HG03039 (cell line): ENCODE measurements at regions not wholly inside any gene's neighbourhood (a gene's known extent, or its start where the extent isn't known, plus 50 kb on each side); places are given as distances from the start of the nearest gene placed in this dataset.
"Not testable (repeated sequence)": the region's sequence is repeated elsewhere in the genome, so short reads cannot be mapped to it uniquely, and the experiment has no call there.

ENCODE experiments used
- ATAC-seq: cut with Tn5 transposase; IDR thresholded peaks from one replicate; pipeline ENCODE4 v1.9.1; 2021; ENCODE audit warnings: mild to moderate bottlenecking, moderate library complexity; ENCODE audit not compliant: unreplicated experiment

DNA sequence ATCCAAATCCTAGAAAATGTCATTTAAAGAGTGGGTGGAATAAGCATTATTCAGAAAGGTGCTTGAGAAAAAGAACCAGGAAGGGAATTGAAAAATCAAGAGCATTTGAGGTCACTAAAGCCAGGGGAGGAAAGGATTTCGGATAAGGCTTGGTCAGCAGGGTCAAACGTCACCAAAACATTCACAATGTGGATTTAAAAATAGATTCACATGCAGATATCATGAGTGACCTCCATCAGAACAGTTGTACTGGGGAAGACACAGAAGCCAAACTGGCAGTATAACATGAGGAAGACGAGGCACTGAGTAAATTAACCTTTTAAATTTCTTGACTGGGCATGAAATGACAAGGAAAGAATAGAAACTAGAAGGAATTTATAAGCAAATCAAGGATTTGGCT, 175.1 kb upstream of the CCDC196 start:
- no peak for ATAC-seq

DNA sequence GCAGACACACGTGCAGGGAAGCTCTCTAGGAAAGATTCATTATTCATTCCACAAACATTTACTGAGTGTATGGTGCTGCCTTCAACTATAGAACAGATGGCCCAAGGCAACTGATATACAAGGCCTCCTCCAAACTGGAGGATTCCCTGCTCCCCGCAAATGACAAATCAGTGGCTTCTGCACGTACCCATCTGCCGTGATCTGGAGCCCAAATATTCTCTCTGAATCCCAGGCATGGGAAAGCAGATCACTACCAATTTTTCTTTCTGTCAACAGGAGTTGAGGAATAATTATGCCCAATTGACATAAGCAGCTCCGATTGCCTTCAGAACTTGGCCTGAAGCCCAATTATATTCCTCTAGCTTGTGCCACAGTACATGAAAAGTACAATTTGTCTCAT, 174.2 kb upstream of the CCDC196 start:
- ATAC-seq, result no peak

DNA sequence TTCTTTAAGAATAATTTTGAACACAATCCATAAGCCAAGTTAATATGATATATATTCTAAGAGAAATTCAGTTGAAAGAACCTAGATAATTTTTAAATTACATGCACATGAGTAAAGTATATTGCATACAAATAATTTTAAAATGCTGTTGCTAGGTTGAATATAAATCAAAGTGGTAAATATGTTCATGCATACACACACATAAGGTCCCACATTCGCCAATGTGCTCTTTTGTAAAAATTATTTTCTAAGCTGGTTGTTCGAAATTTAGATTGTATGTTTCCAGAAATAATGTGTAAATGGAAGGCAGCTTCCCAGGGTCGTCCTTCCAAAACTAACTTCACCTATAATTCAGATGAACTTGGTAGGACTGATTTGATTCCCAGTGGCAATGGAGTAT, 173.7 kb upstream of the CCDC196 start:
- ATAC-seq, result no peak

DNA sequence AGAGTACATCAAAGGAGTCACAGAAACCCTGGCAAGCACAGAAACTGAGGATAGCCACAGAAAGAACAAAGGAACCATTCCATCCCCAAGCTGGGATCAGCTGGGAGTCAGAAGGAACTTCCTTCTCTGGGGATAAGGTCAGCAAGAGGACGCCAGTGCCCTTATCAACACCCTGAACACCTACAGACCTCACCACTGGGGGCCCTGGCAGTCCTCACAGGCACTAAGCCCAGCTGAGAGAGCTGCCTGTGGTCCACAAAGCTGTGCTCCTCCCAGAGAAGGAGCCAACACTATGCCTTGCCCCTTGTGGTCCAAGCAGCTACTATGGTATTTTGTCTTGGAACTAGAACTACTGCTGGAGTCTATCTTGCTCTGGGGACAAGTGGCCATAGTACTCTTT, 171.1 kb upstream of the CCDC196 start:
- no peak for ATAC-seq

DNA sequence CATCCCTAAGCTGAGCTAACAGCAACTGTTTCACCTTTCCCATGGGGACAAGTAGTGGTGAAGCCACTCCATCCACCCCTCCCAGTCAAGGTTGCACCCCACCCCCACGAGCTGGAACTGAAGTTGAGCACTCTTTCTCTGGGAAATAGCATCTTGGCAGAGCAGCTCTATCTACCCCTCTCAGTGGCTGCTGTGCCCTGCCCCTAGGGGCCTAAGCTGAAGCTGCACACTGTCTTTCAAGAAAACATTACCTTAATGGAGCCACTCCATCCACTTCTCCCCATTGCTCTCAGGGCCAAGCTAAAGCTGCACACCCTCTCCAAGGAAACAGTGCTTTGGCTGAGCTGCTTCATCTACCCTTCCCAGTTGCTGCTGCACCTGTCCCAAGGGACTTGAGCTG, 170.6 kb upstream of the CCDC196 start:
- ATAC-seq, result no peak

DNA sequence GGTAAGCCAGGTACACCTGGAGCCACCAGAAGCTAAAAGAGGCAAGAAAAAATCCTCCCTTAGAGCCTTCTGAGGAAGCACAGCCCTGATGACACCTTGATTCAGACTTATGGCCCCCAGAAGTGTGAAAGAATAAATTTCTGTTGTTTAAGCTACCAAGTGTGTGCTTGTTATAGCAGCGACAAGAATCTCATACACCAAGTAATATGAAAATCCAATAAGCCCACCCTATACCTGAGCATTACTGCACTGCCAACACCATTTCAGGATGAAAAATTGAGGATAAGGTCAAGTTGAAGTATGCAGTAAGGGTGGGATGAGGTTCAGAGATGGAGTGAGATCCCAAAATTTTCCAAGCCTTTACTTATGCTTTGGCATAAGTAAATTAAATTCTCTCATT, 163.6 kb upstream of the CCDC196 start:
- no peak for ATAC-seq

DNA sequence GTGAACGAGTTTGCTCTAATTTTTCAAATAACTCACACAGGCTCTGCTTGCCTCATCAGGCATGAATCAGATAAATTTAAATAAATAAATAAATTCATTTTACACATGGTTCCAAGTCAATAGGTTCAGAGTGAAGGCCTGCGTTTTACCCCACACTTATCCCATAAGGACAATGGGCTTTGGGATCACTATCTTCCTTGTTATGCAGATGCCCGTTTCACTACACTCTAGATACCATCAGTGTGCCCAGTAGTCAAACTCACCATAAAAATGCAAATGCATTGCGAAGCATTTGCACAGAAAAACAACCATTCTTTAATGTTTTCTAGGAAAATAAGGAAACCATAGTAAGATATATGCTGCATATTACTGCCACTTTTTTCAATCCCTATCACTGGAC, 155.9 kb upstream of the CCDC196 start:
- ATAC-seq, result no peak

DNA sequence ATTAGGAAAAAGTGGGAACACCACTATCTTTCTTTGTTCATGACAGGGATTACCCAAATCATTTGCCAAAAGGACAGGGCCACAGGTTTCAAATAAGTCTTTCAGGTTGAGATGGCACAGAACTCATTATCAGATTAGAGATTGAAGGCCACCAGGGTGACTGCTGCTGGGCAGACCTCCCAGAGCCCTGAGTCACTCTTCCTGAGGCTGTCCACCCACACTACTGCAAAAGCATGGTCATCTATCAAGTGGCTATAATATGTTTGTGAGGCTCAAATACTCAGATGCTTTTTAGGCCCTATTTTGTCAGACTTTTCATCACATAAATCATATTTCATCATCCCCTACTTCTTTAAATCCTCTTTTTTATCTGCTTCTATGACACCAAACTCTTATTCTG, 155.3 kb upstream of the CCDC196 start:
- no peak for ATAC-seq

DNA sequence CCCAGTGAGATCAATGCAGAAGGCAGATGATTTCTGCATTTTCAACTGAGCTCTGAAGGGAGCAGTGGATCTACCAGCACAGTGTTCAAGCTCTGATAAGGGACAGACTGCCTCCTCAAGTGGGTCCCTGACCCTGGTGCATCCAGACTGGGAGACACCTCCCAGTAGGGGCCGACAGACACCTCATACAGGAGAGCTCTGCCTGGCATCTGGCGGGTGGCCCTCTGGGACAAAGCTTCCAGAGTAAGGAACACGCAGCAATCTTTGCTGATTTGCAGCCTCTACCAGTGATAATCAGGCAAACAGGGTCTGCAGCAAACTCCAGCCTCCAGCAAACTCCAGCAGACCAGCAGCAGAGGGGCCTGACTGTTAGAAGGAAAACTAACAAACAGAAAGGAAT, 152.9 kb upstream of the CCDC196 start:
- ATAC-seq, result not testable (repeated sequence)

DNA sequence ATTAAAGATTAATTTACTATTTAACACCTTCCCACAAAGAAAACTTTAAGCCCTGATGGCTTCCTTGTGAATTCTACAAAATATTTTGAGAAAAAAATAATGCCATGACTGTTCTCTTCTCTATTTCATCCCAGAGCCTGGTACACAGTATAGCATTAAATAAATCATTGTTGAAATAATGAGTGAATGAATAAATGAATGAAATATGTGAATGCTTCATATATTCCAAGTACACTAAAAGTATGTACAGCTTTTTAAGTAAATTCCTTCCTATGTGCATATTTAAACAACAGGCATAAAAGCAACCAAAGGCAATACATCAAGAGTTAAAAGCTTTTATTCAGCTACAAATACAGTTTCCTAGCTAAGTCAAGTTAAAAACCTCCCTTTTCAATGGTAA, 144.9 kb upstream of the CCDC196 start:
- no peak for ATAC-seq

DNA sequence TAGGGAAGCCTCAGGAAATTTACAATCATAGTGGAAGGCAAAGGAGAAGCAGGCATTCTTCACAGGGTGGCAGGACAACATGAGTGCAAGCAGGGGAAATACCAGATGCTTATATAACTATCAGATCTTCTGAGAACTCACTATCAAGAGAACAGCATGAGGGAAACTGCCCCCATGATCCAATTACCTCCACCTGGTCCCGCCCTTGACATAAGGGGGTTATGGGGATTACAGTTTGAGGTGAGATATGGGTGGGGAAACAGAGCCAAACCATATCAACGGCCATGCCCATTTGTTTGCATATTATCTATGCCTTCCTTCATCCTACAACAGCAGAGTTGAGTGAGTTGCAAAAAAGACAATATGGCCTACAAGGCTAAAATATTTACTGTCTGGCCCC, 140.2 kb upstream of the CCDC196 start:
- no peak for ATAC-seq

DNA sequence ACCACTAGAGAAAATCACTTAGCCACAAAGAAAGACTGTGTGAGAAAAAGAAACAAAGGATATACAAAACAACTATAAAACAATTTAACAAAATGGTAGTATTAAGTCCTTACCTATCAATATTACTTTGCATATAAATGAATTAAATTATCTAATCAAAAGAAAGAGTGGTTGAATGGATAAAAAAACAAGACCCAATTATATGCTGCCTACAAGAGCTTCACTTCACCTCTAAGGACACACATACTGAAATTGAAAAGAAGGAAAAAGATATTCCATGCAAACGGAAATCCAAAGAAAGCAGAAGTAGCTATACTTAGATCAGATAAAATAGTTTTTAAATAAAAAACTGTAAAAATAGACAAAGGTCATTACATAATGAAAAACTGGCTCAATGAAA, 134.9 kb upstream of the CCDC196 start:
- no peak for ATAC-seq

DNA sequence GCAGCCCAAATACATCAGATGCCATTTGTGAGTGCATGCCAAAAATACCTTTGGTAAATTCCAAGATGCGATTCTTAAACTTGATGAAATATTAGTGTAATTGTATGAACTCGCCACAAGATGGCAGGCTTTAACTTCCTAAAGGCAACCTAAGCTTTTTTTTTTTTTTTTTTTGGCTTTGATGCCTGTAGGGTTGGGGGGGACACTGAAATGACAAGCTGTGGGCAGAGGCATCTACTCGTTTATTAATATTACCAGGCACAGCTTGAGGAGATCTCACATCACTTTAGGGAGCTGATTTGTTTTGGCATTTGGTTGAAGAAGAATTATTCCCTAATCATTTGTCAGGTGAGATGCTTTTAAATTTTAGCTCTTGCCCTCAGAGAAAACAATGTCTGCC, 126.7 kb upstream of the CCDC196 start:
- no peak for ATAC-seq

DNA sequence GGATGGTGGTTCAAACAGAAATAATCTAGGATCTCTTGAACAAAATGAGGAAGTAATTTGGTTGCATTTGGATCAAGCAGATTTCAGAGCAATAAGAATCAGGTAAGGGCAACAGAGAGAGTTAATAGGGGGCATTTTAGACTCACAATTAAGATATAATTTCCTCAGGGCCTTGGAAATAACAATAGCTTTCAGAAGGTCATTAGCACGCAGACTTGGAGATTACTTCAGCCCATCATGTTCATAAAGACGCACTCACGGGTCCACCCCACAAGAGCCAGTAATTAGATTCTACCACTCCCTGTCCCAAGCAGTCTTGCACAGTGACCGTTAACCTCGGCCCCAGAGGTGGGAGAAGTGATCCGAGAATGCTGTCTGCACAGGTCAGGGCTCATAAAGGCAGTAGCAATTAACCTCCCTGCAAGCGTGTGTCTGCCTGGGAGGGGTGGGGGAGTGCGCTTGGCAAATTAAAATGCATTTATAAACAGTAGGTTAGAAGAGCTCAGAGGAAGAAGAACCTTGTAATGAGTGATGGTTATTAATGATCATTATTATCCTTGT, 125.7 kb upstream of the CCDC196 start:
- no peak for ATAC-seq

DNA sequence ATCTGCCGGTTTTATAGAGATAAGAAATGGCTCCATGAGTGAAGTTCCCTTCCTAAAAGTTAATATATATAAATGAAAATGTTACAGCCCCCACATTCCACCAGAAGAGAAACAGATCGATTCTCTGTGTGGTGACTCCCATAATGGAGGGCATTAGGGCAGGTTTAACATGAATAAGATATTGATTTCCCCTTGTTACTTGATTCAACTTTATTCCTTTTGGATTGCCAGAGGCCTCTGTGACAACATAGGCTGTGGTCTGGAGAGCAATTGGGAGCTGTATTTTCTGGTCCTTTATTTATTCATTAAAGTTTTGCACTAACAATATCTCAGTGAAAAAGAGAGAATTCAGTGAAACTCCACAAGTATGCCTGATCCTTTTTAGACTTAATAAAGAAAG, 125.2 kb upstream of the CCDC196 start:
- no peak for ATAC-seq

DNA sequence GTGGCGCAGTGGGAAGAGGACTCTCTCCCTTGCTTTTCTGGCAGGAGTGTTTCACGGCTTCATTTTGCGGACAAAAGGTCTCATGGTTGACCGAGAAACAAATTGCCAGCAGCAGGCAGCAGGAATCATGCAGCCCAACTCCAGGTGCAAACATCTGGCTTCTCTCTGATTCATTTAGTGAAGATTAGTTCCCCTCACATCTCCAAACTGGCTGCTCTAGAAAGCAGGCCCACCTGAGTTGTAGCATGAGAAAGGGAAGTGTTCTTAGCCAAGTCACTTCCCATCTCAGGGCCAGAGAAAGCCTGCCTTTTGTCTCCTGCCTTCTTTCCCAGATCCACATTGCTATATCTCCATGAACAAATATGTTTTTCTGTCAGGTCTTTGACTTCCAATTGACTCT, 120.8 kb upstream of the CCDC196 start:
- no peak for ATAC-seq

DNA sequence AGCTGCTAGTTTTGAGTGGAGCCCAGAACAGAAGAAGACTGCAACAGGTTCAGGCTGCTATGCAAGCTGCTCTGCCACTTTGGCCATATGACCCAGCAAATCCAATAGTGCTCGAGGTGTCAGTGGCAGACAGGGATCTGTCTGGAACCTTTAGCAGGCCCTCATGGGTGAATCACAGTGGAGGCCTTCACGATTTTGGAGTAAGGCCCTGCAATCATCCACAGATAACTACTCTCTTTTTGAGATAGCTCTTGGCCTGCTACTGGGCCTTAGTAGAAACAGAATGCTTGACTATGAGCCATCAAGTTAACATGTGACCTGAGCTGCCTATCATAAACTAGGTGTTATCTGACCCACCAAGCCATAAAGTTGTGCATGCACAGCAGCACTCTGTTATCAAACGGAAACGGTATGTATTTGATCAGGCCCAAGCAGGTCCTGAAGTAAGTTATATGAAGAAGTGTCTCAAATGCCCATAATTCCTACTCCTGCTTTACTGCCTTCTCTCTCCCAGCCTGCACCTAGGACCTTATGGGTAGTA, 116.9 kb upstream of the CCDC196 start:
- no peak for ATAC-seq

DNA sequence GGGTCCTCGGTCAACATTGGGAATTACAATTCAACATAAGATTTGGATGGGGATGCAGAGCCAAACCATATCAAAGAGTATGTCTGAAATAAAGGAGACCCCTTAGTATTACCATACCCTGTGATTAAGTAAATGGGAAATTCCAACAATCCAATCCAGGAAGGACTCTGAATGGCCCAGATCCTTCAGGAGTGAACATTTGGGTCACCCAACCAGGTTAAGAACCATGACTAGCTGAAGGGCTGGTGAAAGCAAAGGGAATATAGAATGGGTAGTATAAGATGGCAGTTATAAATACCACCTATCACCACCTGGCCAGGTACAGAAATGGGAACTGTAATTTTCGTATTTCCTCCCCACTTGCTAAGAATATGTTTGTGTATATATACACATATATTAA, 114.4 kb upstream of the CCDC196 start:
- ATAC-seq, result no peak

DNA sequence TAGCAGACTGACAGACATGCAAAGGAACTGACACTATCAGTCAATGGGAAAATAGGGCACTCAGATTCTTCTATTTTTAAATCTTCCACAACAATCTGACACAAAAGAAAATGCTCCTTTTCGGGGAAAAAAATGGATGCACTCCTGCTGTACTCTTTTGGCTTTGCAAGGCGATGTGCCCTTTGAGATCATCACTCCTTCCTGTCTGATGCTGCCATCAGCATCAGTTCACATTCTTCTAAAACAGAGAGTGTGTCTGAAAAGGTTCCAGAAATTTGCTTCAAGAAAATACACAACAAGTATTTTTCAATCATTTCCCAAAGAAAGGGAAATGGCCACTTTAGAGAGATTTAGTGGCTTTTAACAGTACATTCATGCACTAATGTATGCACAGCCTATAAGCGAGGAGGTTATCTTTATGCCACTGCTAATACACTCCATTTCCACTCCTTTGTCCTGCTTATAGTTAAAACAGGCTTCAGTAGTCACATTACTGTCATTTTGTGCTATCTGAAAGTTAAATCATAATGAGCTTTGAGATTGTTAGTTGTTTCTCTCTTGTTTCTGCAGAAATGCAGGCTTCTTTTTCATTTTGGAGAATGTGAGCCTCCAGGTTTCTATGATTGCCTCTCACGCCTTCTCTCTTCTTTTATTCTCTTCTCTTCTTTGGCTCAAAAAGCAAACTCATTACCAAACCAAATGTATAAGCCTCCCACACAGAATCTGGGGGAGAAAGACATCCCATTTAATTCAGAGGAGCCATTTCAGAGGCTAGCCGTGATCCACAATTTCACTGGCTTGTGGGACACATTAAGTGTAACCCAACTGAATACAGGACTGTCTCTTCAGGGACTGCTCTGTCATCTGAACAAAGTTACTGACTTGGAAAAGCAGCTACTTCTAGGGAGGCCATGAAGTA, 110.9 kb upstream of the CCDC196 start:
- no peak for ATAC-seq

DNA sequence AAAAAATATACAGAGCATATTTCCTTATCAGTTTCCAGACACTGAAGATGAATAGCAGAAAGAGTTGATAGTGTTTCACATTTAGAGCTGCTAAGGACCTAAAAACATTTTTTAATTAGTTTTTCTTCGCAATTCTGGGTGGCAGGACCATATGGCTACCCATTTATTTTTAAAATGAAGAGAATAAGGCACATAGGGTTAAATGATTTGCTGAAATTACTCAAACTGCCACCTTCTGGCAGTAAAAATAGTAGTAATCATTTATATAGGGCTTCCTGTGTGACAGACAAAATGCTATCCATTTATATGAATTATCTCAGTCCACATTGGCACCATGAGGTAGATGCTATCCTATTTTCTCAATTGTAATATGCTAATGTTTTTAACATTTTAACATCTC, 108.6 kb upstream of the CCDC196 start:
- no peak for ATAC-seq

DNA sequence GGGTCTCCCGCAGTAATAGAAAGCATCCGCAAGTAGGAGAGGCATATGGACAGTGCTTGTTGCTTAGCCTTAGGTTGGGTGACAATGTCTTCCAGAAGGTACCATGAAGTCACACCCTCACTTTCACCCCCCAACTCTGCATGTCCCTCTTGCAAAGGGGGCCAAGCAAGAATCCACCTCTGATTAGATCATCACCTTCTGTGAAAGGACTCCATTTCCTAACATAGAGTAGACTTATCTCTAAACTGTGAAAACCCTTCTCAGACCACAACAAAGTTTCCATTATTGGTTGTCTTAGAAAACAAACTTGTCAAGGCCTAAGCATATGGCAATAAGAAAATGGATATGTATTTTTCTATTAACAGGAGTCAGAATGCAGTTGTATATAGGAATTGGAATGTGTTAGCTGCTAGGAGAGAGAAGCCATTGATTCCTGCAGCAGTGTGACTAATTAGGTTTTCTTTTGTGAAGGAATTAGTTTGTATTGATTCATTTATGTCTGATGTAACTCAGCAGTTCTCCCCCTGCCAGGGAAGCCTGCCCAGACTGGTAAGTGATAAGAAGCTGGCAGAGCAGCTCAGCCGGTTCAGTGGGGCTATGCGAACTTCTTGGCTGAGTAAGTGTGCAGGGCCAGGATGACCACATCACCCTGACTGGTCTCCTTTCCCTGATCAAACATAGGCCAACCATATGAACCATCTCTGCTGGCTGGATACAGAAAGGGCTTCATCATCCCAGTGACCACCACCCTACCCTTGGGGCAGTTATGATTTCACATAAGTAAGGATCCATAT, 107.3 kb upstream of the CCDC196 start:
- ATAC-seq, result no peak

DNA sequence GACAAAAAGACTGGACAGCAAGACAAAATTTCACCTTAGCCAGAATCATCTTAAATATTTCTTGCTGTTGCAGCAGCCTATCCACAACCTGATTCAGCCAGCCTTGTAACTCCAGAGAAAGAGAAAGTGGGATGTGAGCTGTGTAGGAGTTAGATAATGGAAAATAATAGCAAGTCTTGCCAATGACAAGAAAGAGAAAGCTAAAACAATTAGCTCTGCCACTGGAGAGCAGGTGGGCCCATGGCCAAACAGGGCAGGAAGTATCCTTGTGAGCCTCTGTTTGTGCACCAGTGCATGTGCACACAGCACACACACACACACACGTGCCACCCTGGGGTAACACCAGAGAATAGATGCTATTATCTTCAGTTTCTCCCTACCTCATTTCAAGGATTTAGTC, 106.0 kb upstream of the CCDC196 start:
- no peak for ATAC-seq
